HCT116 (cell line): ENCODE measurements at regions not wholly inside any gene's neighbourhood (a gene's known extent, or its start where the extent isn't known, plus 50 kb on each side); places are given as distances from the start of the nearest gene placed in this dataset.

Experiments
- ATAC-seq: fragments of 200-7000 bp; cut with Tn5 transposase; 2 replicates; pipeline ENCODE4 v1.9.1; 2020; ENCODE audit warnings: mild to moderate bottlenecking, moderate library complexity
- BruUV-seq: library from RNA; stranded (reverse); fragments of 400-500 nt; replicated peaks from 2 replicates; lab custom pipeline; 2021; lab: Mats Ljungman, UMichigan
- CTCF ChIA-PET: fragments of 300-600 bp; sonication (Branson Sonifier 250); formaldehyde crosslinking; loops from one replicate; lab custom pipeline; 2021; ENCODE audit warnings: antibody characterized with exemption; lab: Charles Lee
- POLR2A ChIA-PET: fragments of 300-600, 350-600 bp; sonication (Branson Sonifier 250); formaldehyde crosslinking; loops from one replicate; lab custom pipeline; 2021; ENCODE audit warnings: antibody characterized with exemption; lab: Charles Lee
- RAD21 ChIA-PET, 2 experiments: fragments of 300-600 bp; sonication (Branson Sonifier 250); formaldehyde crosslinking; loops; one replicate each; lab custom pipeline; 2023; ENCODE audit warnings: low total read pairs in 2 of 2; ENCODE audit not compliant: uncharacterized antibody in 2 of 2, unreplicated experiment in 2 of 2, low non-redundant PET in 1 of 2; lab: Charles Lee
- DNase-seq: peaks from one replicate; pipeline ENCODE4 v3.0.0-alpha.2; 2010; ENCODE audit warnings: low read depth, low spot score
- H2AFZ ChIP-seq: fragments of 200-600 bp; shearing (Covaris generic), sonication (generic); 2 replicates; pipeline ENCODE4 v1.6.1; 2017; ENCODE audit warnings: low read depth, mixed run types, mixed read lengths, antibody characterized with exemption, low read length; ENCODE audit not compliant: poor library complexity, severe bottlenecking
- H3K27ac ChIP-seq: 2 replicates; pipeline ENCODE4 v1.5.1; 2012; ENCODE audit warnings: low read depth, low read length
- H3K27me3 ChIP-seq: fragments of 200-600 bp; sonication (generic); 2 replicates; pipeline ENCODE4 v1.6.1; 2016; ENCODE audit warnings: mixed run types, low read length, mixed read lengths; ENCODE audit not compliant: insufficient read depth
- H3K36me3 ChIP-seq, 2 experiments: fragments of 200-500 bp in 1 of 2; fragments of 200-600 bp in 1 of 2; sonication (Bioruptor generic) in 1 of 2; sonication (generic) in 1 of 2; 2 replicates each; pipeline versions ENCODE4 v1.5.1 to v1.6.1; 2014 to 2016; ENCODE audit warnings: low read length in 2 of 2, inconsistent platforms in 1 of 2, mixed read lengths in 1 of 2, mixed run types in 1 of 2; ENCODE audit not compliant: insufficient read depth in 2 of 2, control insufficient read depth in 1 of 2
- H3K4me1 ChIP-seq, 2 experiments: fragments of 200-600 bp in 1 of 2; sonication (generic) in 1 of 2; 2 replicates each; pipeline versions ENCODE4 v1.5.1 to v1.6.1; 2012 to 2017; ENCODE audit warnings: low read length in 2 of 2, inconsistent platforms in 1 of 2, mild to moderate bottlenecking in 1 of 2, mixed read lengths in 1 of 2, mixed run types in 1 of 2, moderate library complexity in 1 of 2; ENCODE audit not compliant: insufficient read depth in 2 of 2, control insufficient read depth in 1 of 2
- H3K4me2 ChIP-seq: fragments of 200-600 bp; sonication (generic); 2 replicates; pipeline ENCODE4 v1.6.1; 2017; ENCODE audit warnings: mixed run types, low read length, mixed read lengths
- H3K4me3 ChIP-seq, 2 experiments: fragments of 200-600 bp in 1 of 2; sonication (generic) in 1 of 2; replicated peaks in 1 of 2; 2 replicates each; pipeline ENCODE4 v1.5.1; 2011 to 2016; ENCODE audit warnings: low read length in 2 of 2, control low read depth in 1 of 2, low read depth in 1 of 2, mild to moderate bottlenecking in 1 of 2, mixed read lengths in 1 of 2, mixed run types in 1 of 2
- H3K79me2 ChIP-seq: fragments of 200-600 bp; sonication (generic); 2 replicates; pipeline ENCODE4 v1.6.1; 2017; ENCODE audit warnings: mild to moderate bottlenecking, mixed run types, low read length, moderate library complexity, mixed read lengths; ENCODE audit not compliant: insufficient read depth
- H3K9ac ChIP-seq: fragments of 200-600 bp; sonication (generic); 2 replicates; pipeline ENCODE4 v1.6.1; 2016; ENCODE audit warnings: low read length, mixed read lengths
- H3K9me2 ChIP-seq: fragments of 200-600 bp; sonication (generic), shearing (Covaris generic); 2 replicates; pipeline ENCODE4 v1.6.1; 2017; ENCODE audit warnings: mixed run types, mild to moderate bottlenecking, moderate library complexity; ENCODE audit not compliant: insufficient read depth
- H3K9me3 ChIP-seq, 2 experiments: fragments of 200-500 bp in 1 of 2; fragments of 200-600 bp in 1 of 2; sonication (Bioruptor generic) in 1 of 2; sonication (generic) in 1 of 2; 2 replicates each; pipeline ENCODE4 v1.6.1; 2014 to 2017; ENCODE audit warnings: low read length in 2 of 2, mixed read lengths in 2 of 2, inconsistent platforms in 1 of 2, low read depth in 1 of 2, mild to moderate bottlenecking in 1 of 2, mixed run types in 1 of 2, moderate library complexity in 1 of 2; ENCODE audit not compliant: control insufficient read depth in 1 of 2, insufficient read depth in 1 of 2
- H4K20me1 ChIP-seq: fragments of 200-600 bp; sonication (generic), shearing (Covaris generic); 2 replicates; pipeline ENCODE4 v1.6.1; 2017; ENCODE audit warnings: mixed run types, mild to moderate bottlenecking, moderate library complexity; ENCODE audit not compliant: insufficient read depth
- CBX3 ChIP-seq: IDR thresholded peaks from 2 replicates; pipeline ENCODE4 v1.6.1; 2012; ENCODE audit warnings: low read depth
- FOSL1 ChIP-seq: IDR thresholded peaks from 2 replicates; pipeline ENCODE4 v1.6.1; 2012; ENCODE audit warnings: low read depth
- POLR2A ChIP-seq: IDR thresholded peaks from 2 replicates; pipeline ENCODE4 v1.7.0; 2011; ENCODE audit warnings: borderline replicate concordance; ENCODE audit not compliant: insufficient read depth, insufficient read length; ENCODE audit errors: extremely low read depth
- RAD21 ChIP-seq: IDR thresholded peaks from 2 replicates; pipeline ENCODE4 v1.6.1; 2012; ENCODE audit warnings: low read depth, mild to moderate bottlenecking
- YY1 ChIP-seq: IDR thresholded peaks from 2 replicates; pipeline ENCODE4 v1.6.1; 2011; ENCODE audit warnings: low read length, low read depth, moderate library complexity, mild to moderate bottlenecking; ENCODE audit not compliant: insufficient replicate concordance; ENCODE audit errors: extremely low read depth
- ZFX ChIP-seq: fragments of 450-650 bp; IDR thresholded peaks from 2 replicates; pipeline ENCODE4 v1.6.1; 2017
- ZNF274 ChIP-seq: fragments of 200-500 bp; sonication (Bioruptor generic); IDR thresholded peaks from 2 replicates; pipeline ENCODE4 v1.6.1; 2014; ENCODE audit warnings: mild to moderate bottlenecking, low read depth, low read length, inconsistent platforms
- intact Hi-C: fragments of 100-400 bp; cut with micrococcal nuclease; formaldehyde crosslinking; loops from 2 replicates; pipeline ENCODE4 v1.10.0; 2022
- TF ChIP-seq, protein P1 (sequence below): IDR thresholded peaks from 2 replicates; pipeline ENCODE4 v1.6.1; 2012
- TF ChIP-seq, protein P2 (sequence below): IDR thresholded peaks from 2 replicates; pipeline ENCODE4 v1.6.1; 2011; ENCODE audit warnings: mild to moderate bottlenecking, low read length, moderate library complexity; ENCODE audit not compliant: insufficient replicate concordance; ENCODE audit errors: extremely low read depth
- TF ChIP-seq, protein P3 (sequence below): IDR thresholded peaks from 2 replicates; pipeline ENCODE4 v1.6.1; 2012

GRCh38 chr2:122929347-122929746, 1095.7 kb upstream of the CNTNAP5 start:
- H3K9me2 ChIP-seq: no peaks in the 10 kb centered on the region
- POLR2A ChIA-PET: no interaction called here
- RAD21 ChIA-PET: no interaction called here
- no peaks in the 10 kb centered on the region for H3K27me3 ChIP-seq
- intact Hi-C loops: no loop called here
- ATAC-seq: no peak
- no peak overlapping the region for H3K27ac ChIP-seq
- H3K4me2 ChIP-seq: no peak overlapping the region
- BruUV-seq: no TSS peak
- H2AFZ ChIP-seq: no peak overlapping the region
- H3K9ac ChIP-seq: no peak overlapping the region
- H3K4me3 ChIP-seq: no peak overlapping the region
- no peak for DNase-seq
- no peaks in the 10 kb centered on the region for H3K4me1 ChIP-seq
- no peaks in the 10 kb centered on the region for H3K79me2 ChIP-seq
- H4K20me1 ChIP-seq: no peaks in the 10 kb centered on the region
- CTCF ChIA-PET: no interaction called here
- no peak for TF ChIP-seq ZFX
- TF ChIP-seq POLR2A: no peak
- no peak for TF ChIP-seq FOSL1
- TF ChIP-seq RAD21: no peak
- TF ChIP-seq, protein P1, sequence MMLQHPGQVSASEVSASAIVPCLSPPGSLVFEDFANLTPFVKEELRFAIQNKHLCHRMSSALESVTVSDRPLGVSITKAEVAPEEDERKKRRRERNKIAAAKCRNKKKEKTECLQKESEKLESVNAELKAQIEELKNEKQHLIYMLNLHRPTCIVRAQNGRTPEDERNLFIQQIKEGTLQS: no peak
- TF ChIP-seq ZNF274: no peak
- TF ChIP-seq YY1: no peak
- TF ChIP-seq, protein P2, sequence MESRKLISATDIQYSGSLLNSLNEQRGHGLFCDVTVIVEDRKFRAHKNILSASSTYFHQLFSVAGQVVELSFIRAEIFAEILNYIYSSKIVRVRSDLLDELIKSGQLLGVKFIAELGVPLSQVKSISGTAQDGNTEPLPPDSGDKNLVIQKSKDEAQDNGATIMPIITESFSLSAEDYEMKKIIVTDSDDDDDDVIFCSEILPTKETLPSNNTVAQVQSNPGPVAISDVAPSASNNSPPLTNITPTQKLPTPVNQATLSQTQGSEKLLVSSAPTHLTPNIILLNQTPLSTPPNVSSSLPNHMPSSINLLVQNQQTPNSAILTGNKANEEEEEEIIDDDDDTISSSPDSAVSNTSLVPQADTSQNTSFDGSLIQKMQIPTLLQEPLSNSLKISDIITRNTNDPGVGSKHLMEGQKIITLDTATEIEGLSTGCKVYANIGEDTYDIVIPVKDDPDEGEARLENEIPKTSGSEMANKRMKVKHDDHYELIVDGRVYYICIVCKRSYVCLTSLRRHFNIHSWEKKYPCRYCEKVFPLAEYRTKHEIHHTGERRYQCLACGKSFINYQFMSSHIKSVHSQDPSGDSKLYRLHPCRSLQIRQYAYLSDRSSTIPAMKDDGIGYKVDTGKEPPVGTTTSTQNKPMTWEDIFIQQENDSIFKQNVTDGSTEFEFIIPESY: no peak
- TF ChIP-seq, protein P3, sequence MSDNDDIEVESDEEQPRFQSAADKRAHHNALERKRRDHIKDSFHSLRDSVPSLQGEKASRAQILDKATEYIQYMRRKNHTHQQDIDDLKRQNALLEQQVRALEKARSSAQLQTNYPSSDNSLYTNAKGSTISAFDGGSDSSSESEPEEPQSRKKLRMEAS: no peak
- no peak for TF ChIP-seq CBX3
- TF ChIP-seq, all 23 proteins: peak for 0
- peaks cover 3 to 32% of the 10 kb centered on the region in 2 experiments; a peak in 2 of 4 replicates for H3K9me3 ChIP-seq
- no peaks in the 10 kb centered on the region for H3K36me3 ChIP-seq
